ENCODE measurements at regions not wholly inside any gene's neighbourhood (a gene's known extent, or its start where the extent isn't known, plus 50 kb on each side); places are given as distances from the start of the nearest gene placed in this dataset.

- no peak for TF ChIP-seq CTCF (IDR thresholded peaks at IDR 0.05)
- no peak for TF ChIP-seq POLR2A (IDR thresholded peaks at IDR 0.05)
Measured at GRCh38 chr12:124454735-124455134, 112.7 kb downstream of the NCOR2 start.
